HG03108 (cell line): ENCODE measurements at regions not wholly inside any gene's neighbourhood (a gene's known extent, or its start where the extent isn't known, plus 50 kb on each side); places are given as distances from the start of the nearest gene placed in this dataset.
"Not testable (repeated sequence)": the region's sequence is repeated elsewhere in the genome, so short reads cannot be mapped to it uniquely, and the experiment has no call there.

Experiments used
- ATAC-seq: cut with Tn5 transposase; IDR thresholded peaks from one replicate; pipeline ENCODE4 v1.9.1; 2021; ENCODE audit warnings: moderate library complexity; ENCODE audit not compliant: unreplicated experiment

- ATAC-seq = no peak
These were observed 200.1 kb downstream of the KCNJ2 start for GRCh38 chr17:70369391-70369790.

GRCh38 chr17:70370816-70371215 lies 201.5 kb downstream of the KCNJ2 start:
- ATAC-seq = no peak

GRCh38 chr17:70373369-70373768 lies 204.0 kb downstream of the KCNJ2 start:
- ATAC-seq = no peak

- no peak for ATAC-seq
These were observed 205.2 kb downstream of the KCNJ2 start for GRCh38 chr17:70374496-70374895.

GRCh38 chr17:70375406-70375805 lies 206.1 kb downstream of the KCNJ2 start:
- ATAC-seq = no peak

- no peak for ATAC-seq
These were observed 206.8 kb downstream of the KCNJ2 start for GRCh38 chr17:70375813-70376770.

- no peak for ATAC-seq
These were observed 208.3 kb downstream of the KCNJ2 start for GRCh38 chr17:70377654-70378053.

GRCh38 chr17:70378076-70378475 lies 208.7 kb downstream of the KCNJ2 start:
- ATAC-seq = no peak

- ATAC-seq = no peak
These were observed 210.6 kb downstream of the KCNJ2 start for GRCh38 chr17:70379945-70380344.

- ATAC-seq = not testable (repeated sequence)
These were observed 212.6 kb downstream of the KCNJ2 start for GRCh38 chr17:70381916-70382315.

- no peak for ATAC-seq
These were observed 219.0 kb downstream of the KCNJ2 start for GRCh38 chr17:70388326-70388725.

- ATAC-seq = not testable (repeated sequence)
These were observed 220.0 kb downstream of the KCNJ2 start for GRCh38 chr17:70389232-70389757.

- no peak for ATAC-seq
These were observed 220.7 kb downstream of the KCNJ2 start for GRCh38 chr17:70390049-70390448.

GRCh38 chr17:70394473-70395232 lies 225.3 kb downstream of the KCNJ2 start:
- ATAC-seq = no peak

GRCh38 chr17:70405492-70406220 lies 236.3 kb downstream of the KCNJ2 start:
- no peak for ATAC-seq

- no peak for ATAC-seq
These were observed 238.2 kb downstream of the KCNJ2 start for GRCh38 chr17:70407506-70407905.

GRCh38 chr17:70408768-70409167 lies 239.4 kb downstream of the KCNJ2 start:
- no peak for ATAC-seq

- no peak for ATAC-seq
These were observed 245.0 kb downstream of the KCNJ2 start for GRCh38 chr17:70414300-70414699.

- no peak for ATAC-seq
These were observed 251.6 kb downstream of the KCNJ2 start for GRCh38 chr17:70420861-70421445.

- ATAC-seq = no peak
These were observed 253.5 kb downstream of the KCNJ2 start for GRCh38 chr17:70422862-70423261.

- ATAC-seq = no peak
These were observed 254.2 kb downstream of the KCNJ2 start for GRCh38 chr17:70423562-70423961.
